Adrenal gland (tissue), 5 donors: ENCODE measurements at regions not wholly inside any gene's neighbourhood (a gene's known extent, or its start where the extent isn't known, plus 50 kb on each side); places are given as distances from the start of the nearest gene placed in this dataset.

ENCODE experiments used
- POLR2A ChIP-seq, 2 donors: fragments of 450-650 bp; IDR thresholded peaks; one replicate each; pipeline ENCODE4 v1.6.1; 2017; ENCODE audit warnings: antibody characterized with exemption in 2 of 2, mild to moderate bottlenecking in 2 of 2, moderate library complexity in 1 of 2
- TF ChIP-seq, protein P1 (sequence below), 6 experiments: fragments of 450-650 bp in 4 of 6; fragments of 200-600 bp in 2 of 6; sonication (generic) in 1 of 6; IDR thresholded peaks; 1 replicate in 5 of 6; 2 replicates in 1 of 6; pipeline versions ENCODE4 v1.5.1 to v1.8.0; 2016 to 2021; ENCODE audit warnings: antibody characterized with exemption in 6 of 6, mild to moderate bottlenecking in 2 of 6, moderate library complexity in 1 of 6
- donor health status: DM: no; HTN: no; CAD: no.

GRCh38 chr21:36250423-36251075 lies 69.4 kb upstream of the MORC3 start:
- TF ChIP-seq, protein P1, sequence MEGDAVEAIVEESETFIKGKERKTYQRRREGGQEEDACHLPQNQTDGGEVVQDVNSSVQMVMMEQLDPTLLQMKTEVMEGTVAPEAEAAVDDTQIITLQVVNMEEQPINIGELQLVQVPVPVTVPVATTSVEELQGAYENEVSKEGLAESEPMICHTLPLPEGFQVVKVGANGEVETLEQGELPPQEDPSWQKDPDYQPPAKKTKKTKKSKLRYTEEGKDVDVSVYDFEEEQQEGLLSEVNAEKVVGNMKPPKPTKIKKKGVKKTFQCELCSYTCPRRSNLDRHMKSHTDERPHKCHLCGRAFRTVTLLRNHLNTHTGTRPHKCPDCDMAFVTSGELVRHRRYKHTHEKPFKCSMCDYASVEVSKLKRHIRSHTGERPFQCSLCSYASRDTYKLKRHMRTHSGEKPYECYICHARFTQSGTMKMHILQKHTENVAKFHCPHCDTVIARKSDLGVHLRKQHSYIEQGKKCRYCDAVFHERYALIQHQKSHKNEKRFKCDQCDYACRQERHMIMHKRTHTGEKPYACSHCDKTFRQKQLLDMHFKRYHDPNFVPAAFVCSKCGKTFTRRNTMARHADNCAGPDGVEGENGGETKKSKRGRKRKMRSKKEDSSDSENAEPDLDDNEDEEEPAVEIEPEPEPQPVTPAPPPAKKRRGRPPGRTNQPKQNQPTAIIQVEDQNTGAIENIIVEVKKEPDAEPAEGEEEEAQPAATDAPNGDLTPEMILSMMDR (IDR thresholded peaks at IDR 0.05): no peak
- TF ChIP-seq POLR2A (IDR thresholded peaks at IDR 0.05): no peak
